GM12892 (cell line): ENCODE measurements at regions not wholly inside any gene's neighbourhood (a gene's known extent, or its start where the extent isn't known, plus 50 kb on each side); places are given as distances from the start of the nearest gene placed in this dataset.

ENCODE experiments used
- DNase-seq: peaks from one replicate; pipeline ENCODE4 v3.0.0; 2011; ENCODE audit not compliant: insufficient read length
- FAIRE-seq: peaks from 2 replicates; lab custom pipeline; 2011; peaks lifted over from hg19 to GRCh38; lab: Jason Lieb, UNC
- POLR2A ChIP-seq: IDR thresholded peaks from 2 replicates; pipeline ENCODE4 v1.6.1; 2011; ENCODE audit warnings: low read depth, low read length, control low read depth
- POLR2AphosphoS5 ChIP-seq: IDR thresholded peaks from 2 replicates; pipeline ENCODE4 v1.6.1; 2011; ENCODE audit warnings: low read depth, low read length, control low read depth
- TAF1 ChIP-seq: IDR thresholded peaks from 2 replicates; pipeline ENCODE4 v1.6.1; 2011; ENCODE audit warnings: low read depth, mild to moderate bottlenecking, control low read depth, low read length, borderline replicate concordance

DNA sequence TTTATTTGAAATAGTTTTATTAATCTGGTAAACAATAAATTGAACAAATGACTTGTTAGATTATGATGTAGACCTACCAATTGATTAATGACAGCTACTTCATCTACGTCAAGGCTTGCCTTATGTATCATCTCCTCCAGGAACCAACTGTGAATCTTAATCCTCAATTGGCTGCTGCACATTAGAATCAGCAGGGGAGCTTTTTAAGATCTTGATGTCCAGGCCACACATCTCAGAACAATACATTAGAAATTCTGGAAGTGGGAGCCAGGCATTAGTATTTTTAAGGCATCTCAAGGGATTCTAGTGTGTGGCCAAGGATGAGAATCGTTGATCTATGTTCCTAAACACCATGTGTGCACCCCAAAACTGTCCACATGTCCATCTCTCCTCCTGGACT lies 52.0 kb upstream of the LYPLAL1 start:
- no peak for DNase-seq

DNA sequence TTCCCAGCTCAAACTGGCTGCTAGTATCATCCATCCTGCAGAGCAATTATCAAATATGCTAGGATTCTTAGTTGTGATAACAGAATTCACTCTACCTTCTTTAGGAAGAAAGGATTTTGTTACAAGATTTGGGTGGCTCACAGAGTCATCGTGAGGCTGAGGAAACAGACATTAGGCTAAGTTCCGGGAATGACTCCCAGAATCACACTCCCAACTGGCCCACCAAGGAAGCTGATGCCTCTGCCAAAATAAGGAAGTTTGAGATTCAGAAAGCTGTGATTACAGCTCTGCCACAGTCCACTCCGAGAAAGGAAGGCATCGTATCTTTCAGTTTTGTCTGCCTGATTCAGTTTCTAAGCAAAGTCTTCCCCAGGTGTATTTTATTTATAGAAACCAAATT lies 50.6 kb upstream of the LYPLAL1 start:
- FAIRE-seq = peak; percentile 24
- no peak for DNase-seq
- TF ChIP-seq POLR2AphosphoS5 = no peak

More for the DNA sequence above, 52.0 kb upstream of the LYPLAL1 start:
- TF ChIP-seq POLR2A (no peak), POLR2AphosphoS5 (no peak), TAF1 (no peak)
- no peak for FAIRE-seq
